Spleen (tissue), 11 donors: ENCODE measurements at regions not wholly inside any gene's neighbourhood (a gene's known extent, or its start where the extent isn't known, plus 50 kb on each side); places are given as distances from the start of the nearest gene placed in this dataset.

Source experiments
- DNase-seq: peaks from one replicate; pipeline ENCODE4 v3.0.0-alpha.2; 2020
- H3K27ac ChIP-seq, 8 donors: fragments of 200-600 bp; sonication (generic) in 7 of 8; 1 replicate in 4 of 8; 2 replicates in 4 of 8; pipeline versions ENCODE4 v1.5.0 to v1.8.0; 2016 to 2021; ENCODE audit warnings: inconsistent platforms in 4 of 8, mild to moderate bottlenecking in 4 of 8, moderate library complexity in 1 of 8
- H3K27me3 ChIP-seq, 7 donors: fragments of 200-600 bp; sonication (generic) in 6 of 7; replicated peaks in 1 of 7; 1 replicate in 4 of 7; 2 replicates in 3 of 7; pipeline versions ENCODE4 v1.5.0 to v1.8.0; 2016 to 2021; ENCODE audit warnings: inconsistent platforms in 3 of 7, mild to moderate bottlenecking in 1 of 7
- H3K36me3 ChIP-seq, 6 donors: fragments of 200-600 bp; sonication (generic) in 5 of 6; 1 replicate in 4 of 6; 2 replicates in 2 of 6; pipeline versions ENCODE4 v1.5.0 to v1.8.0; 2016 to 2021; ENCODE audit warnings: inconsistent platforms in 2 of 6
- H3K4me1 ChIP-seq, 6 donors: fragments of 200-600 bp; sonication (generic) in 5 of 6; 1 replicate in 3 of 6; 2 replicates in 3 of 6; pipeline versions ENCODE4 v1.5.0 to v1.8.0; 2016 to 2021; ENCODE audit warnings: inconsistent platforms in 3 of 6
- H3K4me3 ChIP-seq, 8 donors: fragments of 200-600 bp; sonication (generic) in 7 of 8; 1 replicate in 4 of 8; 2 replicates in 4 of 8; pipeline versions ENCODE4 v1.5.0 to v1.8.0; 2016 to 2021; ENCODE audit warnings: inconsistent platforms in 4 of 8, mild to moderate bottlenecking in 4 of 8, moderate library complexity in 2 of 8
- H3K9me3 ChIP-seq, 8 donors: fragments of 200-600 bp; sonication (generic) in 7 of 8; 1 replicate in 4 of 8; 2 replicates in 4 of 8; pipeline versions ENCODE4 v1.5.0 to v1.8.0; 2016 to 2021; ENCODE audit warnings: inconsistent platforms in 4 of 8
- CTCF ChIP-seq, 11 experiments: fragments of 200-600 bp in 7 of 11; fragments of 450-650 bp in 4 of 11; sonication (generic) in 4 of 11; IDR thresholded peaks in 8 of 11; conservative IDR thresholded peaks in 3 of 11; 1 replicate in 7 of 11; 2 replicates in 4 of 11; pipeline versions ENCODE4 v1.4.0 to v1.8.0; 2016 to 2021; ENCODE audit warnings: antibody characterized with exemption in 11 of 11, inconsistent platforms in 4 of 11, mild to moderate bottlenecking in 1 of 11
- POLR2A ChIP-seq, 3 donors: fragments of 450-650 bp; IDR thresholded peaks; one replicate each; pipeline ENCODE4 v1.5.1; 2017; ENCODE audit warnings: antibody characterized with exemption in 3 of 3, mild to moderate bottlenecking in 1 of 3
- POLR2AphosphoS5 ChIP-seq, 3 donors: sonication (generic); formaldehyde crosslinking; IDR thresholded peaks; one replicate each; pipeline ENCODE4 v1.5.1; 2017; ENCODE audit warnings: antibody characterized with exemption in 3 of 3
- WGBS, 5 donors: extraction: QIAGEN DNeasy Blood & Tissue Kit in 3 of 5; methylation state at CpG; one replicate each; pipeline versions ENCODE4 v1.1.5 to v1.1.7; 2013 to 2018; 5-methylcytosine and 5-hydroxymethylcytosine counted together
- intact Hi-C: fragments of 100-400 bp; cut with DNase I; formaldehyde crosslinking; loops from one replicate; pipeline ENCODE4 v1.15.0; 2023; ENCODE audit warnings: low total_unique reads
- donor health status: healthy with polysubstance abuse.
- donor health status: DM: no; HTN: no; CAD: no; lungs with moderate emphysema.
- donor health status: DM: no; HTN: no; CAD: no.
- donor health status: Bipolar disorder and iron deficiency.
- donor health status: healthy.
- donor health status: DM: no; HTN: no; CAD: no.
- donor health status: DM: yes; HTN: yes; CAD: no.

GRCh38 chr9:26170190-26170589 is 491.9 kb upstream of the TUSC1 start:
- DNase-seq, result no peak
- no peak overlapping the region for H3K27ac ChIP-seq
- H3K36me3 ChIP-seq, result no peaks in the 10 kb centered on the region
- WGBS, 5 donors, result 34 to 55% (median 42%) methylated on average over 3 of the region's 3 CpGs
- no peak overlapping the region for H3K4me3 ChIP-seq
- H3K4me1 ChIP-seq, result no peaks in the 10 kb centered on the region
- intact Hi-C loops, result no loop called here
- no peaks in the 10 kb centered on the region for H3K27me3 ChIP-seq
- no peaks in the 10 kb centered on the region for H3K9me3 ChIP-seq
- TF ChIP-seq POLR2A (IDR thresholded peaks at IDR 0.05) (no peak), CTCF (IDR thresholded peaks at IDR 0.05 in 8 of 11, conservative IDR thresholded peaks at IDR 0.05 in 3 of 11) (no peak), POLR2AphosphoS5 (IDR thresholded peaks at IDR 0.05) (no peak)

GRCh38 chr9:26169708-26170107 is 491.5 kb upstream of the TUSC1 start:
- TF ChIP-seq POLR2A (IDR thresholded peaks at IDR 0.05), result no peak
- no peak for TF ChIP-seq POLR2AphosphoS5 (IDR thresholded peaks at IDR 0.05)
- no peak for TF ChIP-seq CTCF (IDR thresholded peaks at IDR 0.05 in 8 of 11, conservative IDR thresholded peaks at IDR 0.05 in 3 of 11)

GRCh38 chr9:26166537-26166936 is 488.3 kb upstream of the TUSC1 start:
- no peaks in the 10 kb centered on the region for H3K36me3 ChIP-seq
- no peak overlapping the region for H3K4me3 ChIP-seq
- intact Hi-C loops, result no loop called here
- DNase-seq, result no peak
- H3K4me1 ChIP-seq, result no peaks in the 10 kb centered on the region
- TF ChIP-seq POLR2A (IDR thresholded peaks at IDR 0.05) (no peak), POLR2AphosphoS5 (IDR thresholded peaks at IDR 0.05) (no peak), CTCF (IDR thresholded peaks at IDR 0.05 in 8 of 11, conservative IDR thresholded peaks at IDR 0.05 in 3 of 11) (no peak)
- peaks cover 0 to 10% (median 0%) of the 10 kb centered on the region in 8 donors for H3K9me3 ChIP-seq
- no peak overlapping the region for H3K27ac ChIP-seq
- no peaks in the 10 kb centered on the region for H3K27me3 ChIP-seq

More at GRCh38 chr9:26169708-26170107, 491.5 kb upstream of the TUSC1 start:
- DNase-seq, result no peak
- Histone ChIP-seq H3K4me1 (no peaks in the 10 kb centered on the region), H3K27ac (no peak overlapping the region), H3K9me3 (peaks cover 0 to 4% (median 0%) of the 10 kb centered on the region in 8 donors), H3K27me3 (no peaks in the 10 kb centered on the region), H3K4me3 (no peak overlapping the region), H3K36me3 (no peaks in the 10 kb centered on the region)
- intact Hi-C loops, result no loop called here

GRCh38 chr9:26165426-26165825 is 487.2 kb upstream of the TUSC1 start:
- no peaks in the 10 kb centered on the region for H3K4me1 ChIP-seq
- no peak overlapping the region for H3K4me3 ChIP-seq
- WGBS, 5 donors, result 85 to 94% (median 88%) methylated on average over 3 of the region's 3 CpGs
- no peak for DNase-seq
- H3K27me3 ChIP-seq, result no peaks in the 10 kb centered on the region
- H3K36me3 ChIP-seq, result no peaks in the 10 kb centered on the region
- TF ChIP-seq POLR2A (IDR thresholded peaks at IDR 0.05) (no peak), POLR2AphosphoS5 (IDR thresholded peaks at IDR 0.05) (no peak), CTCF (IDR thresholded peaks at IDR 0.05 in 8 of 11, conservative IDR thresholded peaks at IDR 0.05 in 3 of 11) (no peak)
- peaks cover 0 to 12% (median 0%) of the 10 kb centered on the region in 8 donors for H3K9me3 ChIP-seq
- intact Hi-C loops, result no loop called here
- H3K27ac ChIP-seq, result no peak overlapping the region
